Nephron (organoid): ENCODE measurements at regions not wholly inside any gene's neighbourhood (a gene's known extent, or its start where the extent isn't known, plus 50 kb on each side); places are given as distances from the start of the nearest gene placed in this dataset.

Experiments
- H3K27ac Mint-ChIP-seq, 3 experiments: 2 replicates each; pipeline ENCODE4 v1.8.0; 2020; ENCODE audit warnings: mixed read lengths in 3 of 3, mild to moderate bottlenecking in 2 of 3, moderate library complexity in 1 of 3
- H3K27me3 Mint-ChIP-seq: 2 replicates; pipeline ENCODE4 v1.8.0; 2021; ENCODE audit warnings: low read depth, mild to moderate bottlenecking, moderate library complexity, mixed read lengths
- H3K36me3 Mint-ChIP-seq: 2 replicates; pipeline ENCODE4 v1.8.0; 2020; ENCODE audit warnings: low read depth, mixed read lengths
- H3K4me1 Mint-ChIP-seq: 2 replicates; pipeline ENCODE4 v1.8.0; 2020; ENCODE audit warnings: mixed read lengths
- H3K4me3 Mint-ChIP-seq, 3 experiments: 2 replicates each; pipeline ENCODE4 v1.8.0; 2020; ENCODE audit warnings: mild to moderate bottlenecking in 3 of 3, mixed read lengths in 3 of 3, moderate library complexity in 2 of 3
- H3K9me3 Mint-ChIP-seq: 2 replicates; pipeline ENCODE4 v1.8.0; 2020; ENCODE audit warnings: mixed read lengths
- CTCF ChIP-seq, 3 experiments: fragments of 200-600 bp; sonication (generic); IDR thresholded peaks; one replicate each; pipeline ENCODE4 v1.5.0; 2021; ENCODE audit warnings: antibody characterized with exemption in 3 of 3; ENCODE audit not compliant: unreplicated experiment in 3 of 3

GRCh38 chrX:150308041-150308440, 55.1 kb upstream of the MAMLD1 start:
- Mint-ChIP-seq H3K36me3 (no peaks in the 10 kb centered on the region), H3K27me3 (no peaks in the 10 kb centered on the region), H3K4me3 (no peak overlapping the region), H3K9me3 (peaks cover 17% of the 10 kb centered on the region), H3K27ac (no peak overlapping the region), H3K4me1 (no peaks in the 10 kb centered on the region)
- TF ChIP-seq CTCF (IDR thresholded peaks at IDR 0.05; ENCODE audit: unreplicated experiment in 3 of 3), result no peak

- Mint-ChIP-seq H3K27me3 (peaks cover 4% of the 10 kb centered on the region), H3K4me3 (no peak overlapping the region), H3K27ac (no peak overlapping the region), H3K4me1 (no peaks in the 10 kb centered on the region), H3K9me3 (peaks cover 21% of the 10 kb centered on the region), H3K36me3 (no peaks in the 10 kb centered on the region)
- TF ChIP-seq CTCF (IDR thresholded peaks at IDR 0.05; ENCODE audit: unreplicated experiment in 3 of 3), result no peak
These were observed 54.5 kb upstream of the MAMLD1 start for GRCh38 chrX:150308532-150309157.

- Mint-ChIP-seq H3K4me1 (no peaks in the 10 kb centered on the region), H3K4me3 (no peak overlapping the region), H3K27me3 (peaks cover 4% of the 10 kb centered on the region), H3K27ac (no peak overlapping the region), H3K36me3 (no peaks in the 10 kb centered on the region), H3K9me3 (peaks cover 25% of the 10 kb centered on the region)
- TF ChIP-seq CTCF (IDR thresholded peaks at IDR 0.05; ENCODE audit: unreplicated experiment in 3 of 3), result no peak
These were observed 52.7 kb upstream of the MAMLD1 start for GRCh38 chrX:150310417-150310816.

- Mint-ChIP-seq H3K4me3 (no peak overlapping the region), H3K36me3 (no peaks in the 10 kb centered on the region), H3K4me1 (no peaks in the 10 kb centered on the region), H3K27me3 (peaks cover 4% of the 10 kb centered on the region), H3K9me3 (peaks cover 25% of the 10 kb centered on the region), H3K27ac (no peak overlapping the region)
- no peak for TF ChIP-seq CTCF (IDR thresholded peaks at IDR 0.05; ENCODE audit: unreplicated experiment in 3 of 3)
These were observed 52.2 kb upstream of the MAMLD1 start for GRCh38 chrX:150310881-150311280.

GRCh38 chrX:150312931-150313330, 50.2 kb upstream of the MAMLD1 start:
- Mint-ChIP-seq H3K27me3 (peaks cover 4% of the 10 kb centered on the region), H3K9me3 (peaks cover 22% of the 10 kb centered on the region), H3K4me1 (peaks cover 13% of the 10 kb centered on the region), H3K27ac (no peak overlapping the region), H3K4me3 (no peak overlapping the region), H3K36me3 (no peaks in the 10 kb centered on the region)
- TF ChIP-seq CTCF (IDR thresholded peaks at IDR 0.05; ENCODE audit: unreplicated experiment in 3 of 3), result no peak
